Hematopoietic multipotent progenitor cell treated with erythropoietin and hydrocortisone succinate and interleukin-3 and kit ligand, for 4 days (in vitro differentiated cells): ENCODE measurements at regions not wholly inside any gene's neighbourhood (a gene's known extent, or its start where the extent isn't known, plus 50 kb on each side); places are given as distances from the start of the nearest gene placed in this dataset.
"Not testable (repeated sequence)": the region's sequence is repeated elsewhere in the genome, so short reads cannot be mapped to it uniquely, and the experiment has no call there.

Source experiments
- DNase-seq: peaks from one replicate; pipeline ENCODE4 v3.0.0-alpha.2; 2015

- peak; percentile 96 for DNase-seq
Observed at GRCh38 chr6:141483598-141484061, 649.1 kb upstream of the GJE1 start.

- peak; percentile 55 for DNase-seq
Observed at GRCh38 chr6:141482796-141483597, 649.7 kb upstream of the GJE1 start.

GRCh38 chr6:141475259-141475658 lies 657.5 kb upstream of the GJE1 start:
- no peak for DNase-seq

GRCh38 chr6:141472162-141472928 lies 660.4 kb upstream of the GJE1 start:
- DNase-seq, result no peak

GRCh38 chr6:141470810-141471209 lies 661.9 kb upstream of the GJE1 start:
- DNase-seq, result no peak

- peak; percentile 24 for DNase-seq
Observed at GRCh38 chr6:141467881-141468280, 664.8 kb upstream of the GJE1 start.

GRCh38 chr6:141467041-141467440 lies 665.7 kb upstream of the GJE1 start:
- DNase-seq, result no peak

GRCh38 chr6:141464896-141465295 lies 667.8 kb upstream of the GJE1 start:
- no peak for DNase-seq

- DNase-seq, result no peak
Observed at GRCh38 chr6:141464490-141464889, 668.2 kb upstream of the GJE1 start.

- DNase-seq, result no peak
Observed at GRCh38 chr6:141463237-141463977, 669.3 kb upstream of the GJE1 start.

- DNase-seq, result no peak
Observed at GRCh38 chr6:141460743-141461484, 671.8 kb upstream of the GJE1 start.

GRCh38 chr6:141460245-141460644 lies 672.5 kb upstream of the GJE1 start:
- not testable (repeated sequence) for DNase-seq

- not testable (repeated sequence) for DNase-seq
Observed at GRCh38 chr6:141457984-141458383, 674.7 kb upstream of the GJE1 start.

- DNase-seq, result no peak
Observed at GRCh38 chr6:141452354-141452686, 680.4 kb upstream of the GJE1 start.

GRCh38 chr6:141451511-141452353 lies 681.0 kb upstream of the GJE1 start:
- DNase-seq, result no peak

GRCh38 chr6:141451181-141451510 lies 681.6 kb upstream of the GJE1 start:
- no peak for DNase-seq

GRCh38 chr6:141445928-141446628 lies 686.6 kb upstream of the GJE1 start:
- DNase-seq, result no peak

- DNase-seq, result no peak
Observed at GRCh38 chr6:141443668-141444289, 688.9 kb upstream of the GJE1 start.

- DNase-seq, result no peak
Observed at GRCh38 chr6:141443032-141443431, 689.7 kb upstream of the GJE1 start.

GRCh38 chr6:141439513-141439912 lies 693.2 kb upstream of the GJE1 start:
- no peak for DNase-seq

GRCh38 chr6:141437685-141438084 lies 695.0 kb upstream of the GJE1 start:
- no peak for DNase-seq
